Osteoblast (primary cell): ENCODE measurements at regions not wholly inside any gene's neighbourhood (a gene's known extent, or its start where the extent isn't known, plus 50 kb on each side); places are given as distances from the start of the nearest gene placed in this dataset.

Experiments used
- DNase-seq: peaks from one replicate; pipeline ENCODE4 v3.0.0; 2011; ENCODE audit warnings: low spot score, mixed read lengths; ENCODE audit not compliant: insufficient read length; ENCODE audit errors: missing footprints
- H2AFZ ChIP-seq: 2 replicates; pipeline ENCODE4 v1.6.0; 2011; ENCODE audit warnings: mild to moderate bottlenecking, low read length
- H3K27ac ChIP-seq: 2 replicates; pipeline ENCODE4 v1.5.1; 2011; ENCODE audit warnings: mild to moderate bottlenecking, low read depth, low read length, moderate library complexity
- H3K27me3 ChIP-seq: 2 replicates; pipeline ENCODE4 v1.6.0; 2012; ENCODE audit warnings: mild to moderate bottlenecking, control low read depth, inconsistent platforms, low read length, moderate library complexity; ENCODE audit not compliant: insufficient read depth
- H3K36me3 ChIP-seq: 2 replicates; pipeline ENCODE4 v1.5.1; 2011; ENCODE audit warnings: mild to moderate bottlenecking, low read length, control low read depth, moderate library complexity; ENCODE audit not compliant: insufficient read depth
- H3K4me1 ChIP-seq: 2 replicates; pipeline ENCODE4 v1.5.1; 2011; ENCODE audit warnings: mild to moderate bottlenecking, low read length, control low read depth, moderate library complexity; ENCODE audit not compliant: insufficient read depth
- H3K4me2 ChIP-seq: 2 replicates; pipeline ENCODE4 v1.6.0; 2011; ENCODE audit warnings: mild to moderate bottlenecking, low read length; ENCODE audit not compliant: insufficient read depth
- H3K4me3 ChIP-seq: fragments of 200-600 bp; sonication (generic); 3 replicates; pipeline ENCODE4 v1.5.1; 2012; ENCODE audit warnings: mild to moderate bottlenecking, low read length, inconsistent platforms; ENCODE audit not compliant: insufficient read depth
- H3K79me2 ChIP-seq: 2 replicates; pipeline ENCODE4 v1.6.0; 2012; ENCODE audit warnings: mild to moderate bottlenecking, low read length, control low read depth, inconsistent platforms; ENCODE audit not compliant: insufficient read depth
- H3K9me3 ChIP-seq: 2 replicates; pipeline ENCODE4 v1.5.1; 2011; ENCODE audit warnings: low read depth, low read length, control low read depth
- H4K20me1 ChIP-seq: 2 replicates; pipeline ENCODE4 v1.6.0; 2012; ENCODE audit warnings: mild to moderate bottlenecking, low read length, control low read depth; ENCODE audit not compliant: insufficient read depth
- CTCF ChIP-seq: IDR thresholded peaks from 2 replicates; pipeline ENCODE4 v1.5.1; 2011; ENCODE audit warnings: mild to moderate bottlenecking, low read depth, low read length, moderate library complexity; ENCODE audit errors: extremely low read depth

GRCh38 chr2:228731517-228731916 lies 539.6 kb downstream of the PID1 start:
- H3K9me3 ChIP-seq: no peaks in the 10 kb centered on the region

GRCh38 chr2:228728961-228729360 lies 542.1 kb downstream of the PID1 start:
- DNase-seq: no peak
- no peak for TF ChIP-seq CTCF
- Histone ChIP-seq H3K36me3 (no peaks in the 10 kb centered on the region), H4K20me1 (no peaks in the 10 kb centered on the region), H3K9me3 (no peaks in the 10 kb centered on the region), H3K79me2 (no peaks in the 10 kb centered on the region), H3K4me1 (peaks cover 4% of the 10 kb centered on the region), H3K27ac (no peak overlapping the region), H3K4me2 (no peak overlapping the region), H3K4me3 (no peak overlapping the region), H2AFZ (no peak overlapping the region), H3K27me3 (no peaks in the 10 kb centered on the region)

More at GRCh38 chr2:228731517-228731916, 539.6 kb downstream of the PID1 start:
- Histone ChIP-seq H3K4me1 (peaks cover 4% of the 10 kb centered on the region), H3K27me3 (no peaks in the 10 kb centered on the region), H3K4me2 (no peak overlapping the region), H4K20me1 (no peaks in the 10 kb centered on the region), H3K36me3 (no peaks in the 10 kb centered on the region), H3K4me3 (no peak overlapping the region), H3K79me2 (no peaks in the 10 kb centered on the region), H2AFZ (no peak overlapping the region), H3K27ac (no peak overlapping the region)
- no peak for DNase-seq
- TF ChIP-seq CTCF: no peak

GRCh38 chr2:228725031-228725430 lies 543.5 kb upstream of the SPHKAP start:
- Histone ChIP-seq H3K4me3 (no peak overlapping the region), H3K4me2 (no peak overlapping the region), H4K20me1 (no peaks in the 10 kb centered on the region), H3K4me1 (no peaks in the 10 kb centered on the region), H3K79me2 (no peaks in the 10 kb centered on the region), H3K36me3 (no peaks in the 10 kb centered on the region), H3K27ac (no peak overlapping the region), H3K9me3 (no peaks in the 10 kb centered on the region), H3K27me3 (no peaks in the 10 kb centered on the region), H2AFZ (no peak overlapping the region)
- DNase-seq: no peak
- no peak for TF ChIP-seq CTCF

- TF ChIP-seq CTCF: no peak
- H3K4me3 ChIP-seq: no peak overlapping the region
- H3K4me1 ChIP-seq: no peaks in the 10 kb centered on the region
- no peaks in the 10 kb centered on the region for H3K79me2 ChIP-seq
- H3K36me3 ChIP-seq: no peaks in the 10 kb centered on the region
- H3K4me2 ChIP-seq: no peak overlapping the region
- no peaks in the 10 kb centered on the region for H4K20me1 ChIP-seq
- no peak for DNase-seq
- H3K27ac ChIP-seq: no peak overlapping the region
- no peak overlapping the region for H2AFZ ChIP-seq
- H3K9me3 ChIP-seq: no peaks in the 10 kb centered on the region
- H3K27me3 ChIP-seq: no peaks in the 10 kb centered on the region
Measured at GRCh38 chr2:228723599-228723998, 542.1 kb upstream of the SPHKAP start.
